ENCODE measurements at regions not wholly inside any gene's neighbourhood (a gene's known extent, or its start where the extent isn't known, plus 50 kb on each side); places are given as distances from the start of the nearest gene placed in this dataset.

DNA sequence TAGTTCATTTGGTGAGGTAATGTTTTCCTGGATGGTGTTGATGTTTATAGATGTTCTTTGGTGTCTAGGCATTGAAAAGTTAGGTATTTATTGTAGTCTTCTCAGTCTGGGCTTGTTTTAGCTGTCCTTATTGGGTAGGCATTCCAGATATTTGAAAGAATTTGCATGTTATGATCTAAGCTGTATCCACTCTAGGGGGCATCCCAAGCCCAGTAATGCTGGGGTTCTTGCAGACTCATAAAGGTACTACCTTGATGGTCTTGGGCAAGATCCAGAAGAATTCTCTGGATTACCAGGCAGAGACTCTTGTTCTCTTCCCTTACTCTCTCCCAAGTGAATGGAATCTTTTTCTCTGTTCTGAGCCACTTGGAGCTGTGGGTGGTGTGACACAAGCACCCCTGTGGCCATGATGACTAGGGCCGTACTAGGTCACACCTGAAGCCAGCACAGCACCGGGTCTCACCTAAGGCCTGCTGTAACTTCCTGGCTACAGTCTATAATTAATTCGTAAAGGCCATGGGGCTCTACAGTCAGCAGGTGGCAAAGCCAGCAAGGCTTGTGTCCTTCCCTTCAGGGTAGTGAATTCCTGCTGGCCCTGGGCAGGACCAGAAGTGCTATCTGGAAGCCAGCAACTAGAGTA, 74.8 kb upstream of the PDE4B start:
- Mint-ChIP-seq H3K4me3 (no peak overlapping the region), H3K9me3 (no peaks in the 10 kb centered on the region), H3K36me3 (no peaks in the 10 kb centered on the region), H3K4me1 (no peaks in the 10 kb centered on the region), H3K27ac (no peak overlapping the region)
- ATAC-seq, result peak; percentile 57
- DNase-seq (ENCODE audit: low spot score in 2 of 2), result no peak

DNA sequence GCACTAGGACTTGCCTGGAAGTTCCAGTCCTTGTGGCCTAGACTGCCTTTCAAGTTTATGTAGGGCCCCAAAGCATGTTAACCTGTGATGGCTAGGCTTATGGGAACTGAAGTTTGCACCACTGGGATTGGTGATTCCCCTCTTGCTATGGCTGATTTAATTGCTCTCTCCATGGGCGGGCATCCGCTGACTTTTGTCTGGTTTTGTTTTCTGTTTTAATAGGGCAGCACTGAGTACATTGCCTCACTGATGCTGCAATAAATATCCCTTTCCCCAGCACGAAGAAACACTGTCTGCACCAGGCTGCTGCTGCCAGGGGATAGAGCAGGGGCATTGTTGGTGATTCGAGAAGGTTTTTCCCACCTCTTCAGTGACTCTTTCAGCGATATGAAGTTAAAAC, 73.3 kb upstream of the PDE4B start:
- no peak for DNase-seq (ENCODE audit: low spot score in 2 of 2)
- Mint-ChIP-seq H3K9me3 (no peaks in the 10 kb centered on the region), H3K4me3 (no peak overlapping the region), H3K4me1 (no peaks in the 10 kb centered on the region), H3K27ac (no peak overlapping the region), H3K36me3 (no peaks in the 10 kb centered on the region)
- ATAC-seq, result peak; percentile 19

DNA sequence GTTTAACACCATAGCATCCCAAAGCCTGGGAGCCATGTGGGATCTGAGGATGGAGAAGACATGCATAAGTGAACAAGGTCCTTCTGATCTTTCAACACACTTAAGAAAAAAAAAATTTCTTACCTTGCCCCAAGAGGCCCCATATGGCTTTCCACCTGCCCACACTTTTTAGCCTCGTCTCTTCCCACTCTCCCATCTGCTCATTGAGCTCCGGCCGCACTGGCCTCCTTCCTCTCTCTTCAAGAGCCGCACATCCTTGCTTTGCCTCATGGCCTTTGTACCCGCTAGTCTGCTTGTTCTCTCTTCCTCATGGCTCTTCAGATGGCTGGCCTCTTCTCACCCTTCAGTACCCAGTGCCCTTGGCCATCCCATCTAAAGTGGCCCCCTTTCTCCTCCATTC, 70.2 kb upstream of the PDE4B start:
- Mint-ChIP-seq H3K36me3 (no peaks in the 10 kb centered on the region), H3K4me1 (no peaks in the 10 kb centered on the region), H3K9me3 (no peaks in the 10 kb centered on the region), H3K4me3 (no peak overlapping the region), H3K27ac (no peak overlapping the region)
- no peak for DNase-seq (ENCODE audit: low spot score in 2 of 2)
- no peak for ATAC-seq

DNA sequence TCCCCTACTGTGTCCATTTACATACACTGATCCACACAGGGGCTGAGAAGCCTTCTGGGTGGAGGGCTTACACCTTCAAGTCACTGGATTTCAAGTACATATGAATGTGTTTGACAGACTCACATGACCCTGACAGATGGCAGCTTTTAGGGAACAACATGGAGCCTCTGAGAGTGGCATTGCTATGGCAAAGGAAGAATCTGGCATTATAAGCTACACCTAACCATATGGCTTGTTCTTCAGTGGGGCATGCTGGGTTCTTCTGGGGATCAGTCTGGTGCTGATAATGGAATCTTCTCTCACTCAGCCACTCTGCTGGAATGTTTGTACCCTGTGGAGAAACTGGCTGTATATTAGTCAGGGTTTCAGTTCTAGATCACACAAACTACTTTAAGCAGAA, 68.5 kb upstream of the PDE4B start:
- H3K4me3 Mint-ChIP-seq, result no peak overlapping the region
- ATAC-seq (no peak), DNase-seq (ENCODE audit: low spot score in 2 of 2) (no peak)
- H3K9me3 Mint-ChIP-seq, result no peaks in the 10 kb centered on the region
- no peak overlapping the region for H3K27ac Mint-ChIP-seq
- no peaks in the 10 kb centered on the region for H3K4me1 Mint-ChIP-seq
- H3K36me3 Mint-ChIP-seq, result no peaks in the 10 kb centered on the region

DNA sequence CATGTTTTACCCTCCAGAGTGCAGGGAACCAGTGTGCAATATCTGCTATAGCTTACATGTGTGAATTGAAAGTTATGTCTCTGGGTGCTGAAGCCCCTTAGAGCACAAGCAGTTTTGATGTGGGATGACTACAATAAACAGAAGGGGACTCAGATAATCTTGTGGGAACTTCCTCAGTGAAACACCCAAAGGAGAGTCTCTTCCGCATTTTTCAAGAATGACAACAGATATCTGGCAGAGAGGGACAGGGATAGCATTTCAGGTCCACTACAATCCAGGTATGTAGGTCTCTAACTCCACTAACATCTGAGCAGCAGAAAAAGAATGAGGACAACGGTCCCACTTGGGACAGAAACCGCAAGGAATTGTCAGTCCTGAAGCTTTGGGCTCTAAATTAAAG, 67.6 kb upstream of the PDE4B start:
- H3K27ac Mint-ChIP-seq, result no peak overlapping the region

DNA sequence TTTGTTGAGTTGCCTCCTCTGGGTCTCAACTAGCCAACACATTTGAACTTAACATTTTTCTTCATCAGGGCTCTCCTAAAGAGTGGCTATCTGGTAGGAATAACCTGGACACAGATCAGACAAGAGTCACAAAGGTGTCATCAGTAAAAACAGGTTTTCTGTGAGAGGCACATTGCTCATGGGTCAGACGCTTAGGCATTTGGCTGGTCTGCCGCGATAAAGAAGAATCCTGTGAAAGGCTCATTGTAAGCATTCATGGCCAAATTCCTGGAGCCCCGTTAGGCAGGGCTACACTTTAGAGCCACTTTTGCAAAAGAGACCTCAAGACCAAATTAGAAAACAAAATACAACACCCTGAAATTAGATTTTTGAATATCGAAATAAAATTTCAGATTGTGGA, 64.2 kb upstream of the PDE4B start:
- no peak for DNase-seq (ENCODE audit: low spot score in 2 of 2)
- H3K9me3 Mint-ChIP-seq, result no peaks in the 10 kb centered on the region
- H3K4me1 Mint-ChIP-seq, result no peaks in the 10 kb centered on the region
- H3K27ac Mint-ChIP-seq, result no peak overlapping the region
- ATAC-seq, result no peak
- H3K36me3 Mint-ChIP-seq, result no peaks in the 10 kb centered on the region
- no peak overlapping the region for H3K4me3 Mint-ChIP-seq

More for the DNA sequence above, 67.6 kb upstream of the PDE4B start:
- Mint-ChIP-seq H3K9me3 (no peaks in the 10 kb centered on the region), H3K4me3 (no peak overlapping the region), H3K36me3 (no peaks in the 10 kb centered on the region), H3K4me1 (no peaks in the 10 kb centered on the region)
- ATAC-seq (no peak), DNase-seq (ENCODE audit: low spot score in 2 of 2) (no peak)

DNA sequence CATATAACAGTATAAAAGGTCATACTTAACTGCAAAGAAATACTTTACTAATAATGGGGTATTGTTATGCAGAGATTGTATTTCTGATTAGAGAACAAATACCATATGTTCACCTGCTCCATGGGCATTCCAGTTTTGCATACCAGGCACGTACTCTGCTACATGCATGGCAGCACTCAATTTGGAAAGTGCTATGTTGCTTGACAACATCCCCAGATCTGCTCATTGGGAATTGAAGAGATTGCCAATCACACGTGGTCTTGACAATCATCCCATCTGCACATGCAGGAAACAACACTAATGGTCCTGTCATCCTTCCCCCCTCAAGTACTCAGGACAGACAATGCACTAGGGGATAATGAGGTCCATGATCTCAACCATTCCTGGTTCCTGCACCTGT, 63.4 kb upstream of the PDE4B start:
- H3K4me1 Mint-ChIP-seq, result no peaks in the 10 kb centered on the region
- no peaks in the 10 kb centered on the region for H3K36me3 Mint-ChIP-seq
- no peak overlapping the region for H3K4me3 Mint-ChIP-seq
- no peaks in the 10 kb centered on the region for H3K9me3 Mint-ChIP-seq
- no peak for ATAC-seq
- H3K27ac Mint-ChIP-seq, result no peak overlapping the region
- DNase-seq (ENCODE audit: low spot score in 2 of 2), result no peak

DNA sequence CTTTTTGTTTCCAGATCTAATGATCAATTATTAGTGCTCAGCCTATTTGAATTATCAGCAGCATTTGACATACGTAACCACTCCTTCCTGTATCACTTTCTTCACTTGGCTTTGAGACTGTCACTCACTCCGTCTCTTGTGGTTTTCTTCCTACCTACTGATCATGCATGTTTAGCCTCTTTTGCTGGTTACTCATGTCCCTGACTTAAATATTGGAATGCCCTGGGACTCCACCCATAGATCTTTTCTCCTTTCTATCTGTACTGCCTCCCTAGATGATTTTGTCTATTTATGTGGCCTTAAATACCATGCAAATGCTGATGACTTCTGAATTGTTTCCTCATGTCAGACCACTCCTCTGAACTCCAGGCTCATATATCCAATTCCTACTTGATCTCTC, 57.7 kb upstream of the PDE4B start:
- Mint-ChIP-seq H3K27ac (no peak overlapping the region), H3K36me3 (no peaks in the 10 kb centered on the region), H3K4me1 (no peaks in the 10 kb centered on the region), H3K4me3 (no peak overlapping the region), H3K9me3 (no peaks in the 10 kb centered on the region)
- no peak for DNase-seq (ENCODE audit: low spot score in 2 of 2)
- ATAC-seq, result no peak

DNA sequence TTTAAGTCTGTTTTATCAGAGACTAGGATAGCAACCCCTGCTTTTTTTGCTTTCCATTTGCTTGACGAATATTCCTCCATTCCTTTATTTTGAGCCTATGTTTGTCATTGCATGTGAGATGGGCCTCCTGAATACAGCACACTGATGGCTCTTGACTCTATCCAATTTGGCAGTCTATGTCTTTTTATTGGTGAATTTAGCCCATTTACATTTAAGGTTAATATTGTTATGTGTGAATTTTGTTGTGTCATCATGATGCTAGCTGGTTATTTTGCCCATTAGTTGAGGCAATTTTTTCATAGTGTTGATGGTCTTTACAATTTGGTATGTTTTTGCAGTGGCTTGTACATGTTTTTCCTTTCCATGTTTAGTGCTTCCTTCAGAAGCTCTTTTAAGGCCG, 50.7 kb upstream of the PDE4B start:
- DNase-seq (ENCODE audit: low spot score in 2 of 2) (no peak), ATAC-seq (no peak)
- Mint-ChIP-seq H3K36me3 (no peaks in the 10 kb centered on the region), H3K27ac (no peak overlapping the region), H3K4me1 (no peaks in the 10 kb centered on the region), H3K4me3 (no peak overlapping the region), H3K9me3 (peaks cover 4% of the 10 kb centered on the region)
